ENCODE measurements at regions not wholly inside any gene's neighbourhood (a gene's known extent, or its start where the extent isn't known, plus 50 kb on each side); places are given as distances from the start of the nearest gene placed in this dataset.

- TF ChIP-seq MED1 (CRISPR knock-in tag; IDR thresholded peaks at IDR 0.05), result peak; percentile 96
- TF ChIP-seq ZBTB14 (CRISPR knock-in tag; IDR thresholded peaks at IDR 0.05), result no peak
- TF ChIP-seq CBFB (CRISPR knock-in tag; IDR thresholded peaks at IDR 0.05), result peak; percentile 17; the same call in 1 of the 2 replicates
- peak; percentile 71; the same call in 1 of the 3 replicates for TF ChIP-seq MXI1 (IDR thresholded peaks at IDR 0.05; ENCODE audit: borderline replicate concordance, low read depth, low read length)
- peak; percentile 39 for TF ChIP-seq PATZ1 (CRISPR knock-in tag; IDR thresholded peaks at IDR 0.05)
- no peak for TF ChIP-seq ZNF235 (CRISPR knock-in tag; IDR thresholded peaks at IDR 0.05; ENCODE audit: borderline replicate concordance)
- TF ChIP-seq DRAP1 (CRISPR knock-in tag; IDR thresholded peaks at IDR 0.05), result peak; percentile 76
- no peak for TF ChIP-seq ZNF704 (CRISPR knock-in tag; IDR thresholded peaks at IDR 0.05; ENCODE audit: borderline replicate concordance)
- no peak for TF ChIP-seq GABPA (IDR thresholded peaks at IDR 0.05; ENCODE audit: low read depth, low read length)
- peak; percentile 47; the same call in 1 of the 2 replicates for TF ChIP-seq GABPA (CRISPR knock-in tag; IDR thresholded peaks at IDR 0.05; ENCODE audit: low read depth)
- TF ChIP-seq BATF2 (CRISPR knock-in tag; IDR thresholded peaks at IDR 0.05), result no peak
- no peak for TF ChIP-seq ZFP36L2 (CRISPR knock-in tag; IDR thresholded peaks at IDR 0.05)
- TF ChIP-seq CBX5 (CRISPR knock-in tag; IDR thresholded peaks at IDR 0.05; ENCODE audit: borderline replicate concordance), result peak; percentile 82; the same call in 1 of the 2 replicates
- TF ChIP-seq IRF9 (CRISPR knock-in tag; IDR thresholded peaks at IDR 0.05; ENCODE audit: borderline replicate concordance), result no peak
- no peak for TF ChIP-seq ZNF253 (CRISPR knock-in tag; IDR thresholded peaks at IDR 0.05; ENCODE audit: borderline replicate concordance)
- TF ChIP-seq ZNF75D (CRISPR knock-in tag; IDR thresholded peaks at IDR 0.05; ENCODE audit: borderline replicate concordance), result no peak
- TF ChIP-seq SMAD9 (CRISPR knock-in tag; IDR thresholded peaks at IDR 0.05), result no peak
- TF ChIP-seq SETDB1 (CRISPR knock-in tag; IDR thresholded peaks at IDR 0.05; ENCODE audit: borderline replicate concordance), result no peak
- TF ChIP-seq ZBTB38 (CRISPR knock-in tag; IDR thresholded peaks at IDR 0.05), result no peak
- TF ChIP-seq ZNF20 (CRISPR knock-in tag; IDR thresholded peaks at IDR 0.05), result no peak
- peak; percentile 44; the same call in 1 of the 2 replicates for TF ChIP-seq DR1 (CRISPR knock-in tag; IDR thresholded peaks at IDR 0.05)
- peak; percentile 96 for TF ChIP-seq IKZF5 (CRISPR knock-in tag; IDR thresholded peaks at IDR 0.05)
Observed at GRCh38 chr17:73798111-73798748, 154.0 kb upstream of the SDK2 start (continued).

All from HepG2 (cell line).